Endothelial cell of umbilical vein (primary cell): ENCODE measurements at regions not wholly inside any gene's neighbourhood (a gene's known extent, or its start where the extent isn't known, plus 50 kb on each side); places are given as distances from the start of the nearest gene placed in this dataset.

ENCODE experiments used
- BruUV-seq: library from RNA; stranded (reverse); fragments of 400-500 nt; replicated peaks from 2 replicates; lab custom pipeline; 2021; lab: Mats Ljungman, UMichigan
- CTCF ChIA-PET: fragments of 300-600, 350-600 bp; sonication (Branson Sonifier 250); formaldehyde crosslinking; loops from one replicate; lab custom pipeline; 2021; ENCODE audit warnings: antibody characterized with exemption, inconsistent platforms; lab: Charles Lee
- POLR2A ChIA-PET: fragments of 300-600, 350-600 bp; sonication (Branson Sonifier 250); formaldehyde crosslinking; loops from one replicate; lab custom pipeline; 2021; ENCODE audit warnings: antibody characterized with exemption, inconsistent platforms; lab: Charles Lee
- DNase-seq: peaks from one replicate; pipeline ENCODE4 v3.0.0-alpha.2; 2011; ENCODE audit warnings: low read depth, low spot score
- FAIRE-seq: peaks from 2 replicates; lab custom pipeline; 2011; peaks lifted over from hg19 to GRCh38; lab: Jason Lieb, UNC
- H2AFZ ChIP-seq: 2 replicates; pipeline ENCODE4 v1.6.0; 2012; ENCODE audit warnings: low read depth, low read length, control low read depth, inconsistent platforms
- H3K27ac ChIP-seq: 2 replicates; pipeline ENCODE4 v1.5.1; 2011; ENCODE audit warnings: low read depth, mild to moderate bottlenecking, control low read depth, low read length, moderate library complexity; ENCODE audit not compliant: insufficient read depth
- H3K27me3 ChIP-seq, 2 experiments: 2 replicates each; pipeline versions ENCODE4 v1.6.0 to v1.6.1; 2011; ENCODE audit warnings: low read length in 2 of 2, mixed read lengths in 1 of 2; ENCODE audit not compliant: control insufficient read depth in 2 of 2, insufficient read depth in 2 of 2
- H3K36me3 ChIP-seq, 2 experiments: 2 replicates in 1 of 2; 3 replicates in 1 of 2; pipeline ENCODE4 v1.5.1; 2011; ENCODE audit warnings: low read length in 2 of 2, mild to moderate bottlenecking in 1 of 2, moderate library complexity in 1 of 2; ENCODE audit not compliant: control insufficient read depth in 2 of 2, insufficient read depth in 2 of 2; ENCODE audit errors: extremely low read depth in 1 of 2
- H3K4me1 ChIP-seq: 3 replicates; pipeline ENCODE4 v1.5.1; 2011; ENCODE audit warnings: mild to moderate bottlenecking, low read length; ENCODE audit not compliant: control insufficient read depth, insufficient read depth; ENCODE audit errors: extremely low read depth
- H3K4me2 ChIP-seq: 2 replicates; pipeline ENCODE4 v1.6.1; 2011; ENCODE audit warnings: low read length, control low read depth, mixed read lengths; ENCODE audit not compliant: insufficient read depth
- H3K4me3 ChIP-seq, 3 experiments: fragments of 200-600 bp in 1 of 3; sonication (generic), shearing (Covaris generic) in 1 of 3; replicated peaks in 1 of 3; 2 replicates each; pipeline ENCODE4 v1.5.1; 2011 to 2016; ENCODE audit warnings: control low read depth in 3 of 3, low read length in 3 of 3, mild to moderate bottlenecking in 2 of 3, inconsistent platforms in 1 of 3, low read depth in 1 of 3, moderate library complexity in 1 of 3; ENCODE audit not compliant: insufficient read depth in 1 of 3
- H3K79me2 ChIP-seq: 2 replicates; pipeline ENCODE4 v1.6.0; 2012; ENCODE audit warnings: low read length, inconsistent platforms; ENCODE audit not compliant: control insufficient read depth, insufficient read depth
- H3K9ac ChIP-seq: replicated peaks from 2 replicates; pipeline ENCODE3; 2011; ENCODE audit warnings: low read length, control low read depth; ENCODE audit not compliant: insufficient read depth; ENCODE audit errors: extremely low read depth
- H3K9me1 ChIP-seq: replicated peaks from 3 replicates; pipeline ENCODE4 v1.6.0; 2011; ENCODE audit warnings: mild to moderate bottlenecking, low read length; ENCODE audit not compliant: control insufficient read depth, insufficient read depth; ENCODE audit errors: extremely low read depth
- H3K9me3 ChIP-seq: replicated peaks from 2 replicates; pipeline ENCODE4 v1.5.1; 2012; ENCODE audit warnings: low read length, inconsistent platforms; ENCODE audit not compliant: control insufficient read depth, insufficient read depth
- H4K20me1 ChIP-seq: replicated peaks from 2 replicates; pipeline ENCODE3; 2011; ENCODE audit warnings: mild to moderate bottlenecking, low read length; ENCODE audit not compliant: control insufficient read depth, insufficient read depth; ENCODE audit errors: extremely low read depth
- EZH2 ChIP-seq: IDR thresholded peaks from 2 replicates; pipeline ENCODE4 v1.6.1; 2012; ENCODE audit warnings: borderline replicate concordance, low read depth, mild to moderate bottlenecking, moderate library complexity, low read length, inconsistent platforms; ENCODE audit not compliant: severe bottlenecking
- FOS ChIP-seq: IDR thresholded peaks from 2 replicates; pipeline ENCODE4 v1.6.1; 2011; ENCODE audit warnings: mild to moderate bottlenecking, low read length, moderate library complexity, borderline replicate concordance; ENCODE audit not compliant: insufficient read depth
- GATA2 ChIP-seq: IDR thresholded peaks from 2 replicates; pipeline ENCODE4 v1.7.0; 2011; ENCODE audit warnings: low read depth, mild to moderate bottlenecking, moderate library complexity, mixed read lengths, low read length; ENCODE audit not compliant: insufficient read length, insufficient read depth
- JUN ChIP-seq: IDR thresholded peaks from 2 replicates; pipeline ENCODE4 v1.6.1; 2011; ENCODE audit warnings: borderline replicate concordance, low read depth; ENCODE audit not compliant: insufficient read length, insufficient read depth
- MYC ChIP-seq: IDR thresholded peaks from one replicate; pipeline ENCODE4 v1.6.1; 2011; ENCODE audit warnings: mild to moderate bottlenecking, low read depth, low read length
- POLR2A ChIP-seq: IDR thresholded peaks from 2 replicates; pipeline ENCODE4 v1.6.1; 2012; ENCODE audit warnings: low read depth, mild to moderate bottlenecking, control low read depth, low read length
- POLR2AphosphoS5 ChIP-seq: IDR thresholded peaks from 2 replicates; pipeline ENCODE4 v1.6.1; 2012; ENCODE audit warnings: low read depth, mild to moderate bottlenecking, control low read depth, low read length, moderate library complexity; ENCODE audit not compliant: insufficient read depth
- dilution Hi-C: fragments of 300-500 bp; cut with MboI; formaldehyde crosslinking; loops from one replicate; pipeline ENCODE4 v1.15.0; 2019; ENCODE audit warnings: low sequenced_read_pairs; ENCODE audit not compliant: extremely low pct_ligation_motif_present
- intact Hi-C: fragments of 100-400 bp; cut with micrococcal nuclease; formaldehyde crosslinking; loops from one replicate; pipeline ENCODE4 v1.10.0; 2022
- TF ChIP-seq, protein P1 (sequence below): IDR thresholded peaks from 2 replicates; pipeline ENCODE4 v1.6.1; 2011; ENCODE audit not compliant: insufficient read depth, insufficient read length
- TF ChIP-seq, protein P2 (sequence below), 2 donors: IDR thresholded peaks; 1 replicate in 1 of 2; 2 replicates in 1 of 2; pipeline ENCODE4 v1.5.1; 2011; ENCODE audit warnings: low read length in 2 of 2, mild to moderate bottlenecking in 2 of 2, moderate library complexity in 2 of 2, control low read depth in 1 of 2, inconsistent platforms in 1 of 2, low read depth in 1 of 2; ENCODE audit not compliant: insufficient read depth in 1 of 2; ENCODE audit errors: extremely low read depth in 1 of 2

DNA sequence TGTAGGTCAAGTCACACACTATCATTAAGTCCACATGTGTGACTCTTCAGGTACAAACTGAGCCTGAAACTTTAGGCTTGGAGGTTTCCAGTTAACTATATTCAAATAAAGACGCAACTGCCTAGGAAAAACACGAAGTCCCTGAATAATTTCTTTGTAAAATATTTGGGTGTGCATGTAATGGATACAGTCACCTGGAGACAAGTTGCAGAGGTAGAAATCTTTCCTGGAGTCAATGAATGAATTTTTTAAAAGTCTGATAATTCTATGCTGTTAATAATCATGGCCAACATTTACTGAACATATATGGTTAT, 132.7 kb downstream of the MTX3 start:
- no peaks in the 10 kb centered on the region for H3K4me1 ChIP-seq
- no peaks in the 10 kb centered on the region for H3K36me3 ChIP-seq
- intact Hi-C loops = loop anchor here (1.0 to 5.0 kb wide), 5 partner anchors 155 to 837 kb away; no protein-coding TSS in a partner anchor
- no peak overlapping the region for H3K4me2 ChIP-seq
- no peak overlapping the region for H2AFZ ChIP-seq
- no peaks in the 10 kb centered on the region for H3K27me3 ChIP-seq
- H4K20me1 ChIP-seq = no peaks in the 10 kb centered on the region
- H3K9me1 ChIP-seq = no peaks in the 10 kb centered on the region
- no peak overlapping the region for H3K9ac ChIP-seq
- no peak overlapping the region for H3K4me3 ChIP-seq
- H3K9me3 ChIP-seq = no peaks in the 10 kb centered on the region
- DNase-seq (no peak), FAIRE-seq (no peak)
- CTCF ChIA-PET = interaction anchor here (0.5 to 3.1 kb wide), 16 partner anchors 8 to 837 kb away, joined by 3 to 31 read pairs (median 4); no protein-coding TSS in a partner anchor
- no TSS peak for BruUV-seq
- no peak overlapping the region for H3K27ac ChIP-seq
- TF ChIP-seq EZH2 (no peak), FOS (no peak), POLR2A (no peak), POLR2AphosphoS5 (no peak), GATA2 (no peak), JUN (no peak), MYC (no peak)
- TF ChIP-seq, protein P1, sequence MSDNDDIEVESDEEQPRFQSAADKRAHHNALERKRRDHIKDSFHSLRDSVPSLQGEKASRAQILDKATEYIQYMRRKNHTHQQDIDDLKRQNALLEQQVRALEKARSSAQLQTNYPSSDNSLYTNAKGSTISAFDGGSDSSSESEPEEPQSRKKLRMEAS = no peak
- TF ChIP-seq, protein P2, sequence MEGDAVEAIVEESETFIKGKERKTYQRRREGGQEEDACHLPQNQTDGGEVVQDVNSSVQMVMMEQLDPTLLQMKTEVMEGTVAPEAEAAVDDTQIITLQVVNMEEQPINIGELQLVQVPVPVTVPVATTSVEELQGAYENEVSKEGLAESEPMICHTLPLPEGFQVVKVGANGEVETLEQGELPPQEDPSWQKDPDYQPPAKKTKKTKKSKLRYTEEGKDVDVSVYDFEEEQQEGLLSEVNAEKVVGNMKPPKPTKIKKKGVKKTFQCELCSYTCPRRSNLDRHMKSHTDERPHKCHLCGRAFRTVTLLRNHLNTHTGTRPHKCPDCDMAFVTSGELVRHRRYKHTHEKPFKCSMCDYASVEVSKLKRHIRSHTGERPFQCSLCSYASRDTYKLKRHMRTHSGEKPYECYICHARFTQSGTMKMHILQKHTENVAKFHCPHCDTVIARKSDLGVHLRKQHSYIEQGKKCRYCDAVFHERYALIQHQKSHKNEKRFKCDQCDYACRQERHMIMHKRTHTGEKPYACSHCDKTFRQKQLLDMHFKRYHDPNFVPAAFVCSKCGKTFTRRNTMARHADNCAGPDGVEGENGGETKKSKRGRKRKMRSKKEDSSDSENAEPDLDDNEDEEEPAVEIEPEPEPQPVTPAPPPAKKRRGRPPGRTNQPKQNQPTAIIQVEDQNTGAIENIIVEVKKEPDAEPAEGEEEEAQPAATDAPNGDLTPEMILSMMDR (IDR thresholded peaks at IDR 0.05; ENCODE audit: extremely low read depth in 1 of 2, insufficient read depth in 1 of 2, low read depth in 1 of 2, low read length in 2 of 2) = no peak
- H3K79me2 ChIP-seq = no peaks in the 10 kb centered on the region
- dilution Hi-C loops = no loop called here
- POLR2A ChIA-PET = no interaction called here
